ENCODE measurements at regions not wholly inside any gene's neighbourhood (a gene's known extent, or its start where the extent isn't known, plus 50 kb on each side); places are given as distances from the start of the nearest gene placed in this dataset.

- no peak for TF ChIP-seq CTCF (IDR thresholded peaks at IDR 0.05)
Observed at GRCh38 chr12:65728848-65729793, 95.2 kb upstream of the HMGA2 start.

- TF ChIP-seq CTCF (IDR thresholded peaks at IDR 0.05): no peak
Observed at GRCh38 chr12:65731771-65732170, 92.5 kb upstream of the HMGA2 start.

- no peak for TF ChIP-seq CTCF (IDR thresholded peaks at IDR 0.05)
Observed at GRCh38 chr12:65734226-65734625, 90.1 kb upstream of the HMGA2 start.

- no peak for TF ChIP-seq CTCF (IDR thresholded peaks at IDR 0.05)
Observed at GRCh38 chr12:65739606-65740005, 84.7 kb upstream of the HMGA2 start.

GRCh38 chr12:65740506-65740872, 83.8 kb upstream of the HMGA2 start:
- TF ChIP-seq CTCF (IDR thresholded peaks at IDR 0.05): no peak

- no peak for TF ChIP-seq CTCF (IDR thresholded peaks at IDR 0.05)
Observed at GRCh38 chr12:65740873-65741600, 83.2 kb upstream of the HMGA2 start.

DNA sequence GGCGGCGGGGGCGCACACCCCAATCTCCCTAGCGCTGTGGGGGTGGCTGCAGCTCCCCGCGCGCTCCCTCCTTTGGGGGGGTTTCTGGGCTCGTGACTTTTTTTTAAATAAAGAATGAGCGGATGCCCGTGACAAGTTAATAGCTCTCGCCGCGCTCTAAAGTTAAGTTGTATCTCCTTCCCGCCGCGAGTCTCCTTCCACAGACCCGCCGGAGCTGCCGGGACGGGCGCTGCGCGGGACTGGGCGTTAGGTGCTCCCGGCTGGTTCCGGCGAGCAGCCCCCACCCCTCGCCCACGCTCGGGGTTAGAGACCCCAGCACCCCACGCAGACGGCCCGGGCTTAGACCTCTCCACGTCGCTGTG, 82.6 kb upstream of the HMGA2 start:
- no peak for TF ChIP-seq CTCF (IDR thresholded peaks at IDR 0.05)

Measured in LNCAP (cell line).